HAP-1 (cell line): ENCODE measurements at regions not wholly inside any gene's neighbourhood (a gene's known extent, or its start where the extent isn't known, plus 50 kb on each side); places are given as distances from the start of the nearest gene placed in this dataset.

ENCODE experiments used
- DNase-seq, 2 experiments: peaks; one replicate each; pipeline ENCODE4 v3.0.0-alpha.2; 2016 to 2020; ENCODE audit warnings: low spot score in 2 of 2
- H3K27me3 ChIP-seq: fragments of 250-450 bp; sonication (Bioruptor Pico); 2 replicates; pipeline ENCODE4 v1.5.1; 2020; ENCODE audit warnings: low read depth, mild to moderate bottlenecking, moderate library complexity
- H3K36me3 ChIP-seq: fragments of 250-450 bp; sonication (Bioruptor Pico); replicated peaks from 2 replicates; pipeline ENCODE4 v1.5.1; 2020; ENCODE audit warnings: mild to moderate bottlenecking
- H3K4me1 ChIP-seq: fragments of 250-450 bp; sonication (Bioruptor Pico); 2 replicates; pipeline ENCODE4 v1.5.1; 2020; ENCODE audit warnings: mild to moderate bottlenecking
- H3K4me3 ChIP-seq: fragments of 250-450 bp; sonication (Bioruptor Pico); 2 replicates; pipeline ENCODE4 v1.5.1; 2020; ENCODE audit warnings: mild to moderate bottlenecking, moderate library complexity
- H3K9me3 ChIP-seq: fragments of 250-450 bp; sonication (Bioruptor Pico); 2 replicates; pipeline ENCODE4 v1.5.1; 2020; ENCODE audit warnings: mild to moderate bottlenecking, moderate library complexity
- in situ Hi-C: fragments of 300-500 bp; cut with MboI; formaldehyde crosslinking; loops from 3 replicates; pipeline ENCODE4 v1.14.3; 2020; ENCODE audit warnings: low sequenced_read_pairs, inconsistent platforms, mixed read lengths

DNA sequence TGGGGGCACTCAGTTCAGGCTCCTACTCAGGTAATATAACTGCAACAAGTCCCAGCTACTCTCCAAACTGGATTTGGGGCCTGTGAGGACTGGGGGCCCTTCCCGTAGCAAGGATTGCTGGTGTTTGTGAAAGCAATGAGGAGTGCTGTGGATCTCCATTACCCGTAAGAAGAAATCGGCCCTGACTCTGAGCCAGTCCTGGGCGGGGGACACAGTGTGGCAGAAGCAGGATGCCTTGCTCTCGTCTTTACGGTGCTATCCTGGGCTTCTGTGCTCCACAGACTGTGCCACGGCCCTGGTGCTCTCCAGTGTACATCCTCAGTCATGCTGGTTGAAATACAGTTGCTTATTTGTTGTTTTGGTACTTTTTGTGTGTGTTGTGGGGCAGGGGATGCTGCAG is 172.9 kb downstream of the NDUFA10 start:
- Histone ChIP-seq H3K9me3 (no peaks in the 10 kb centered on the region), H3K27me3 (no peaks in the 10 kb centered on the region), H3K4me3 (no peak overlapping the region), H3K36me3 (no peaks in the 10 kb centered on the region), H3K4me1 (no peaks in the 10 kb centered on the region)
- in situ Hi-C loops: no loop called here
- no peak for DNase-seq

- no peaks in the 10 kb centered on the region for H3K36me3 ChIP-seq
- no peaks in the 10 kb centered on the region for H3K27me3 ChIP-seq
- in situ Hi-C loops: no loop called here
- H3K4me3 ChIP-seq: no peak overlapping the region
- no peaks in the 10 kb centered on the region for H3K4me1 ChIP-seq
- DNase-seq: no peak
- H3K9me3 ChIP-seq: no peaks in the 10 kb centered on the region
These were observed 178.1 kb downstream of the NDUFA10 start for GRCh38 chr2:239846789-239847676.

GRCh38 chr2:239845968-239846367 is 179.2 kb downstream of the NDUFA10 start:
- DNase-seq: no peak
- in situ Hi-C loops: no loop called here
- no peaks in the 10 kb centered on the region for H3K27me3 ChIP-seq
- no peaks in the 10 kb centered on the region for H3K9me3 ChIP-seq
- H3K4me3 ChIP-seq: no peak overlapping the region
- H3K4me1 ChIP-seq: no peaks in the 10 kb centered on the region
- no peaks in the 10 kb centered on the region for H3K36me3 ChIP-seq

- no peaks in the 10 kb centered on the region for H3K27me3 ChIP-seq
- no peaks in the 10 kb centered on the region for H3K36me3 ChIP-seq
- in situ Hi-C loops: no loop called here
- H3K4me3 ChIP-seq: no peak overlapping the region
- DNase-seq: no peak
- H3K9me3 ChIP-seq: no peaks in the 10 kb centered on the region
- H3K4me1 ChIP-seq: no peaks in the 10 kb centered on the region
These were observed 185.8 kb downstream of the NDUFA10 start for GRCh38 chr2:239839306-239839705.

- in situ Hi-C loops: no loop called here
- H3K9me3 ChIP-seq: no peaks in the 10 kb centered on the region
- no peaks in the 10 kb centered on the region for H3K27me3 ChIP-seq
- H3K36me3 ChIP-seq: no peaks in the 10 kb centered on the region
- H3K4me1 ChIP-seq: no peaks in the 10 kb centered on the region
- H3K4me3 ChIP-seq: no peak overlapping the region
- DNase-seq: no peak
These were observed 188.9 kb downstream of the NDUFA10 start for GRCh38 chr2:239836021-239836765.

GRCh38 chr2:239835056-239835455 is 190.1 kb downstream of the NDUFA10 start:
- Histone ChIP-seq H3K4me1 (no peaks in the 10 kb centered on the region), H3K36me3 (no peaks in the 10 kb centered on the region), H3K27me3 (no peaks in the 10 kb centered on the region), H3K4me3 (no peak overlapping the region), H3K9me3 (no peaks in the 10 kb centered on the region)
- DNase-seq: no peak
- in situ Hi-C loops: no loop called here

- H3K9me3 ChIP-seq: no peaks in the 10 kb centered on the region
- H3K27me3 ChIP-seq: no peaks in the 10 kb centered on the region
- in situ Hi-C loops: no loop called here
- DNase-seq: no peak
- H3K4me3 ChIP-seq: no peak overlapping the region
- H3K4me1 ChIP-seq: no peaks in the 10 kb centered on the region
- H3K36me3 ChIP-seq: no peaks in the 10 kb centered on the region
These were observed 191.0 kb downstream of the NDUFA10 start for GRCh38 chr2:239834143-239834542.

GRCh38 chr2:239833269-239834109 is 191.7 kb downstream of the NDUFA10 start:
- no peak for DNase-seq
- Histone ChIP-seq H3K9me3 (no peaks in the 10 kb centered on the region), H3K4me1 (no peaks in the 10 kb centered on the region), H3K27me3 (no peaks in the 10 kb centered on the region), H3K36me3 (no peaks in the 10 kb centered on the region), H3K4me3 (no peak overlapping the region)
- in situ Hi-C loops: no loop called here

DNA sequence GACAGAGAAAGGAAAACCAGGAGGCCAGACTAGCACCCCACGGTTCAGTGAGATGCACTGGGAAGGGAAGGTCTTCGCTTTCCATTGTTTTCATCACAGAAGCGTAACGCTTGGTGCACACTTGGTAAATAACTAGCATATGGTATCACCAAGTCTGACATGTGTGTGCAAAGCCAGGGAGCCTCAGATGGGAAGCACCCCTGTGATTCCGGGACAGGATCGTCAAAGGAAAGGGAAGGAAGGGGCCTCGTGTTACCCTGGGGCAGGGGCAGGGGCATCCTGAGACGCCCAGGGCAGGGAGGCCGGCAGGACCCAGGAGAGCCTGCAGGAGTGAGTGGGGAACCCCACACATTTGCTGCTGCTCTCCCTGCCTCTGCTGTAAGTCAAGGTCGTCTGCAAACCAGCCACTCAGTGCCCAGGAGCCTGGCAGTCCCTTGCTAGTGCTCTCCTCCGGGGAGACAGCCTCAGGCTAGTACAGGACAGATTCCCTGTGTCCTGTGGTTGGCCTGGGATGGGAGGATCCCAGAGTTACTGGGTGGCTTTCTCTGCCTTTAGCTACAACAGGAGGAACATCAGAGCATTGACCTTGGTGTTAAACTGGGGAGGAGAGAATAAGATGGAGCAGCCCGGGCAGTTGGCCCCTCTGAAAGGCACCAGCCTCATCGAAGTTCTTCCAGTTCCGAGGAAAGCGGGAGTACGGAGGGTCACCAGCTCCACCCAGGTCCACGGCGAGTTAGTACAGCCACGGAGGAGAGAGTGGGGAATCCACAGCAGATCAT is 192.5 kb downstream of the NDUFA10 start:
- H3K4me1 ChIP-seq: no peaks in the 10 kb centered on the region
- H3K9me3 ChIP-seq: no peaks in the 10 kb centered on the region
- no peak overlapping the region for H3K4me3 ChIP-seq
- no peak for DNase-seq
- no peaks in the 10 kb centered on the region for H3K27me3 ChIP-seq
- no peaks in the 10 kb centered on the region for H3K36me3 ChIP-seq
- in situ Hi-C loops: no loop called here

GRCh38 chr2:239831861-239832489 is 193.2 kb downstream of the NDUFA10 start:
- in situ Hi-C loops: no loop called here
- H3K9me3 ChIP-seq: no peaks in the 10 kb centered on the region
- DNase-seq: no peak
- no peak overlapping the region for H3K4me3 ChIP-seq
- H3K4me1 ChIP-seq: no peaks in the 10 kb centered on the region
- H3K36me3 ChIP-seq: no peaks in the 10 kb centered on the region
- no peaks in the 10 kb centered on the region for H3K27me3 ChIP-seq

GRCh38 chr2:239831001-239831731 is 194.0 kb downstream of the NDUFA10 start:
- in situ Hi-C loops: no loop called here
- H3K27me3 ChIP-seq: no peaks in the 10 kb centered on the region
- DNase-seq: no peak
- H3K4me3 ChIP-seq: no peak overlapping the region
- H3K9me3 ChIP-seq: no peaks in the 10 kb centered on the region
- H3K4me1 ChIP-seq: no peaks in the 10 kb centered on the region
- H3K36me3 ChIP-seq: no peaks in the 10 kb centered on the region
